ENCODE measurements at regions not wholly inside any gene's neighbourhood (a gene's known extent, or its start where the extent isn't known, plus 50 kb on each side); places are given as distances from the start of the nearest gene placed in this dataset.
"Not testable (repeated sequence)": the region's sequence is repeated elsewhere in the genome, so short reads cannot be mapped to it uniquely, and the experiment has no call there.

DNA sequence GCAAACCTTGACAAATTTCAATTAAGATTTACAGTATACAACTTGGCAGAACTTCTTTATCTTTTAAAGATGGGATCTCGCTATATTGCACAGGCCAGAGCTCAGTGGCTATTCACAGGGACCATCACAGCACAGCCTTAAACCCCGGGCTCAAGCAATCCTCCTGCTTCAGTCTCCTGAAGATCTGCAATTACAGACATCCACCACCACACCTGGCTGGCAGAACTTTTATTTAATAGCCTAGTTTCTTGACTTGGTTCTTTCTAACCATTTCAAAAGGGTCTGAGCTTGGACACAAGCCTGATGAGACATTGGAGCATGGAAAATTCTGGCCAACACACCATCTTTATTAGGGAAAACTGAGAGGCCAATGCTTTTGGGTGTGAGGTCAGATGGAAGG is 151.6 kb upstream of the KCNG1 start:
- TF ChIP-seq, protein P1, sequence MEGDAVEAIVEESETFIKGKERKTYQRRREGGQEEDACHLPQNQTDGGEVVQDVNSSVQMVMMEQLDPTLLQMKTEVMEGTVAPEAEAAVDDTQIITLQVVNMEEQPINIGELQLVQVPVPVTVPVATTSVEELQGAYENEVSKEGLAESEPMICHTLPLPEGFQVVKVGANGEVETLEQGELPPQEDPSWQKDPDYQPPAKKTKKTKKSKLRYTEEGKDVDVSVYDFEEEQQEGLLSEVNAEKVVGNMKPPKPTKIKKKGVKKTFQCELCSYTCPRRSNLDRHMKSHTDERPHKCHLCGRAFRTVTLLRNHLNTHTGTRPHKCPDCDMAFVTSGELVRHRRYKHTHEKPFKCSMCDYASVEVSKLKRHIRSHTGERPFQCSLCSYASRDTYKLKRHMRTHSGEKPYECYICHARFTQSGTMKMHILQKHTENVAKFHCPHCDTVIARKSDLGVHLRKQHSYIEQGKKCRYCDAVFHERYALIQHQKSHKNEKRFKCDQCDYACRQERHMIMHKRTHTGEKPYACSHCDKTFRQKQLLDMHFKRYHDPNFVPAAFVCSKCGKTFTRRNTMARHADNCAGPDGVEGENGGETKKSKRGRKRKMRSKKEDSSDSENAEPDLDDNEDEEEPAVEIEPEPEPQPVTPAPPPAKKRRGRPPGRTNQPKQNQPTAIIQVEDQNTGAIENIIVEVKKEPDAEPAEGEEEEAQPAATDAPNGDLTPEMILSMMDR (IDR thresholded peaks at IDR 0.05), result no peak
- Histone ChIP-seq H3K27ac (no peak overlapping the region), H3K4me1 (no peaks in the 10 kb centered on the region), H3K27me3 (peaks cover 0 to 50% (median 24%) of the 10 kb centered on the region in 7 donors), H3K9me3 (peaks cover 0 to 16% (median 0%) of the 10 kb centered on the region in 11 donors), H3K36me3 (no peaks in the 10 kb centered on the region), H3K4me3 (no peak overlapping the region)
- intact Hi-C loops (cut with DNase I), result no loop called here
- DNase-seq, result no peak
- no peak for ATAC-seq
- WGBS, 2 donors, result 81 to 84% methylated on average over 2 of the region's 2 CpGs

DNA sequence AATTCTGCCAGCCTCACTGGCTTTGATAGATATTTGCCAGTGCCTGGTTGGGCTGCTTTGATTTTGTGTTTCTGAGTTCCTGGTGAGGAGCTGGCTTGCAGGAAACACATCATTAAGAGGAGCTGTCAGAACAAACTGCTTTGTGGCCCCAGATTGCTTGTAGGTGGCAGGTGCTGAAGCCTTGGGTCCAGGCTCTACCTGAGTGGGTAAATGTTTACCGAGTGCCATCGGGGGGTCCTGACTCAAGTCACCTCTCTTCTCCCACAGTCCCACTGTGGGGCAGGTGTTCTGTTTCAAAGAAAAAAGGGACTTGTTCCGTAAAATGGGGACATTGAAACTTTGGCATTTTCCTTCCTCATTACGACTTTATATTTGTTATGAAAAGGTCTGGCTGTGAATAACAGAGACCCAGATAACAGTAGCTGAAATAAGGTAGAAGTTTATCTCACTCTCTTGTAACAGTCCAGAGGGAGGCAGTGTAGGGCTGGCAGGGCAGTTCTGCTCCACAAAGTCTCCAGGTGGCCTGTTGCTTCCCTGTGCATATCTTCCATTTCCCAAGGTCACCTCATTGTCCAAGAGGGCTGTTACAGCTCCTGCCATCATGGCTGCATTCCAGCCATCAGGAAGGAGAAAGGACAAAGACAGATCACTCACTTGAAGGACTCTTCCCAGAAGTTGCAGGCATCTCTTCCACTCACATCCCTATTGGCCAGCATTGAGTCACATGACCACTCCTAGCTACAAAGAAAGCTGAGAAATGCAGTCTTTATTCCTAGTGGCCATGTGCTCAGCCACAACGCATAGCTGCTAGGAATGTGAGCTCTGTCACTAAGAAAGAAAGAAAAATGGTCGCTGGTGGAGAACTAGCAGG is 149.9 kb upstream of the KCNG1 start:
- DNase-seq (no peak), ATAC-seq (no peak)
- Histone ChIP-seq H3K4me3 (no peak overlapping the region), H3K9me3 (peaks cover 0 to 25% (median 0%) of the 10 kb centered on the region in 11 donors), H3K4me1 (no peaks in the 10 kb centered on the region), H3K27me3 (peaks cover 0 to 36% (median 23%) of the 10 kb centered on the region in 7 donors), H3K27ac (no peak overlapping the region), H3K36me3 (no peaks in the 10 kb centered on the region)
- intact Hi-C loops (cut with DNase I), result no loop called here
- TF ChIP-seq, protein P1 (IDR thresholded peaks at IDR 0.05), result no peak
- WGBS, 2 donors, result 85% methylated on average over 6 of the region's 6 CpGs

DNA sequence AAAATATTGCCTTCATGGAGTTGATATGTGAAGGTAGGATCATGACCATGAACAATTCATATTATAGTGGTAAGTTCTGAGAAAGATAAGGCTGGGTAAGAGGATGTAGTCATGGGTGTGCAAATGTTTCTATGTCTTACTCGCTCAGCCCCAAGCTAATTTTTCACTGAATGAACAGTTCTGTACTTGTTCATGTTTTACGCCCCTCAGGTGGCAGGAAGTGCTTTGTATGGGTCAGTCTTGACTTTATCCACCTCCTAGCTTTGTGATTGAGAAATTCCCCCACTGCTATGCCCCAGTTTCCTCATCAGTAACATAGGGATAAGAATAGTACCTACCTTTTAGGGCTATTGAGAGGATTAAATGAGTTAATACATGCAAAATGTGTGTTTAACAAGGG is 148.2 kb upstream of the KCNG1 start:
- Histone ChIP-seq H3K27ac (no peak overlapping the region), H3K4me1 (no peaks in the 10 kb centered on the region), H3K27me3 (peaks cover 0 to 30% (median 18%) of the 10 kb centered on the region in 7 donors), H3K36me3 (no peaks in the 10 kb centered on the region), H3K9me3 (peaks cover 0 to 25% (median 0%) of the 10 kb centered on the region in 11 donors), H3K4me3 (no peak overlapping the region)
- ATAC-seq (no peak), DNase-seq (no peak)
- intact Hi-C loops (cut with DNase I), result no loop called here
- TF ChIP-seq, protein P1 (IDR thresholded peaks at IDR 0.05), result no peak
- WGBS, 2 donors, result 73 to 94% methylated on average over 2 of the region's 2 CpGs

DNA sequence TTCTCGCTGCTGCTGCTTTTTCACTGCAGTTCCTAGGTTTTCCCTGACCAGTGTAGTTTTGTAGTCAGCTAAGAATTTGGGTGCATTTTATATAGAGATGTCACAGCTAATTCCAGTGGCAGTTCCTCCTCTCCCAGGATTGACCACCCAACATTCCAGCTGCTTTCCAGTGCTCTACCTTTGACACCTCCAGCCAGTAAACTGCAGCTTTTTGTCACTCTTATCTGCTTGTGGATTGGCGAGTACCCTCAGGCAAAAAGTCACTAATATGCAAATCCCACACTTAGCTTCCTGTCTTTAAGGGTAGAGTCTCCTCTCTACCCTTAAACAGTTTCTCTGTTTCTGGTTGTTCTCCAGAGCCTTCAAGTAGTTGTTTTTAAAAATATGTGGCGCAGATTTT is 146.9 kb upstream of the KCNG1 start:
- WGBS, 2 donors, result 76 to 77% methylated on average over 3 of the region's 3 CpGs
- H3K9me3 ChIP-seq, result peaks cover 0 to 25% (median 0%) of the 10 kb centered on the region in 11 donors
- DNase-seq, result no peak

DNA sequence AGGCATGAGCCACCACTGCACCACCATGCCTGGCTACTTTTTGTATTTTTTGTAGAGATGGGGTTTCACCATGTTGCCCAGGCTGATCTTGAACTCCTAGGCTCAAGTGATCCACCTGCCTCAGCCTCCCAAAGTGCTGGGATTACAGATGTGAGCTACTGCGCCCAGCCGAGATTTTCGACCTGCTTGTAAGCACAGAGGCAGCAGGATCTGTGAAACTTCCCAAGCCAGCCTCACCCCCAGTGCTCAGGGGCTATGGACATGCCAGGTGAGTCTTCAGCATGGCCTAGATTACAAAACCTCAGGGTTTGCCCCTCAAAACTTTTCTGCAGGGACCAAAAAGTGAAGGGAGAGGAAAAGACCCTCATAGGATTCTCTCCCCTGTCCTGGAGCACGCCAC is 145.0 kb upstream of the KCNG1 start:
- H3K4me1 ChIP-seq; H3K4me3 ChIP-seq; H3K27ac ChIP-seq; DNase-seq; H3K36me3 ChIP-seq; ATAC-seq; intact Hi-C loops (cut with DNase I): not testable (repeated sequence)
- Histone ChIP-seq H3K27me3 (peaks cover 0 to 39% (median 26%) of the 10 kb centered on the region in 7 donors), H3K9me3 (peaks cover 0 to 23% (median 0%) of the 10 kb centered on the region in 11 donors)
- WGBS, 2 donors, result 83 to 87% methylated on average over 4 of the region's 4 CpGs

More for the DNA sequence above, 146.9 kb upstream of the KCNG1 start:
- ATAC-seq, result no peak
- Histone ChIP-seq H3K27ac (no peak overlapping the region), H3K27me3 (peaks cover 0 to 37% (median 19%) of the 10 kb centered on the region in 7 donors), H3K36me3 (no peaks in the 10 kb centered on the region), H3K4me1 (no peaks in the 10 kb centered on the region), H3K4me3 (no peak overlapping the region)
- TF ChIP-seq, protein P1 (IDR thresholded peaks at IDR 0.05), result no peak
- intact Hi-C loops (cut with DNase I), result no loop called here

All from heart right ventricle (tissue), 16 donors.